H1 (cell line): ENCODE measurements at regions not wholly inside any gene's neighbourhood (a gene's known extent, or its start where the extent isn't known, plus 50 kb on each side); places are given as distances from the start of the nearest gene placed in this dataset.

Experiments used
- BCL11A ChIP-seq, 2 experiments: IDR thresholded peaks; one replicate each; pipeline ENCODE4 v1.6.1; 2011; ENCODE audit warnings: low read depth in 2 of 2, low read length in 2 of 2, mild to moderate bottlenecking in 2 of 2
- CHD1 ChIP-seq: IDR thresholded peaks from 2 replicates; pipeline ENCODE4 v1.6.1; 2012; ENCODE audit warnings: low read depth, low read length, improper control_type of control experiment
- HDAC2 ChIP-seq, 2 experiments: fragments of 300-600 bp in 1 of 2; sonication (generic) in 1 of 2; IDR thresholded peaks; 2 replicates each; pipeline ENCODE4 v1.6.1; 2011 to 2012; ENCODE audit warnings: low read depth in 2 of 2, low read length in 2 of 2, mild to moderate bottlenecking in 2 of 2, moderate library complexity in 2 of 2, borderline replicate concordance in 1 of 2, inconsistent platforms in 1 of 2
- JUND ChIP-seq: IDR thresholded peaks from 2 replicates; pipeline ENCODE4 v1.6.1; 2011; ENCODE audit warnings: mild to moderate bottlenecking, improper control_type of control experiment, low read length
- RAD21 ChIP-seq, 2 experiments: IDR thresholded peaks in 1 of 2; conservative IDR thresholded peaks in 1 of 2; 2 replicates each; pipeline ENCODE4 v1.6.1; 2011; ENCODE audit warnings: low read depth in 2 of 2, low read length in 2 of 2, improper control_type of control experiment in 1 of 2, inconsistent platforms in 1 of 2, mild to moderate bottlenecking in 1 of 2, moderate library complexity in 1 of 2
- TAF1 ChIP-seq: IDR thresholded peaks from 2 replicates; pipeline ENCODE4 v1.6.1; 2011; ENCODE audit warnings: mild to moderate bottlenecking, low read depth, low read length

- no peak for TF ChIP-seq BCL11A (IDR thresholded peaks at IDR 0.05; ENCODE audit: low read depth in 2 of 2, low read length in 2 of 2)
- no peak for TF ChIP-seq HDAC2 (IDR thresholded peaks at IDR 0.05; ENCODE audit: borderline replicate concordance in 1 of 2, low read depth in 2 of 2, low read length in 2 of 2)
- TF ChIP-seq CHD1: no peak
- TF ChIP-seq JUND: no peak
- no peak for TF ChIP-seq RAD21 (IDR thresholded peaks at IDR 0.05 in 1 of 2, conservative IDR thresholded peaks at IDR 0.05 in 1 of 2; ENCODE audit: low read depth in 2 of 2, low read length in 2 of 2)
- no peak for TF ChIP-seq TAF1
Observed at GRCh38 chr4:77496457-77496856, 109.2 kb upstream of the CXCL13 start (continued).
